AG09309 (cell line): ENCODE measurements at regions not wholly inside any gene's neighbourhood (a gene's known extent, or its start where the extent isn't known, plus 50 kb on each side); places are given as distances from the start of the nearest gene placed in this dataset.
"Not testable (repeated sequence)": the region's sequence is repeated elsewhere in the genome, so short reads cannot be mapped to it uniquely, and the experiment has no call there.

Experiments
- DNase-seq: peaks from one replicate; pipeline ENCODE4 v3.0.0-alpha.2; 2010; ENCODE audit warnings: low read depth
- H3K4me3 ChIP-seq: 2 replicates; pipeline ENCODE4 v1.5.1; 2011; ENCODE audit warnings: mild to moderate bottlenecking, low read depth, low read length, moderate library complexity; ENCODE audit not compliant: control insufficient read depth
- CTCF ChIP-seq: IDR thresholded peaks from 2 replicates; pipeline ENCODE4 v1.5.1; 2011; ENCODE audit warnings: mild to moderate bottlenecking, low read depth, low read length, inconsistent platforms; ENCODE audit not compliant: insufficient read depth, control insufficient read depth; ENCODE audit errors: missing control alignments

DNA sequence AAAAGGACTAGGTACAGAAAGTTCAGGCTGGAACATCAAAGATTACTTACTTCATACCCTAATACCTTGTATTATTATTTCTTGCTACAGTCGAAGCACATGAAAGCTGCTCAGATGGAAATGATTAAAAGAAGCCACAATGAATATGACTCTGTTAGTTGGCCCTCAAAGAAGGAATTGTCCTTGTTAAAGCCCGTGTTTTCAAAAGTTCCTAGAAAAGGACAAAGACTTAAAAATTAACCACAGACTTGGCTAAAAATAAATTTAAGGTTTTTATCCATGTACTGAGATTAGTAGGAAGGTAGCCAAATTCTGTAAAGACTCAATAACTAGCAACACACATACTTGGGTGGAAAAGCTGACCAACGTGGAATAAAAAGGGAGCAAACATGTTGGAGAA is 251.0 kb upstream of the RARB start:
- no peak for TF ChIP-seq CTCF
- peak; percentile 3 for DNase-seq

GRCh38 chr3:25178672-25179071 is 249.4 kb upstream of the RARB start:
- no peak for DNase-seq
- H3K4me3 ChIP-seq, result no peak overlapping the region
- no peak for TF ChIP-seq CTCF

More for the DNA sequence above, 251.0 kb upstream of the RARB start:
- H3K4me3 ChIP-seq, result no peak overlapping the region

DNA sequence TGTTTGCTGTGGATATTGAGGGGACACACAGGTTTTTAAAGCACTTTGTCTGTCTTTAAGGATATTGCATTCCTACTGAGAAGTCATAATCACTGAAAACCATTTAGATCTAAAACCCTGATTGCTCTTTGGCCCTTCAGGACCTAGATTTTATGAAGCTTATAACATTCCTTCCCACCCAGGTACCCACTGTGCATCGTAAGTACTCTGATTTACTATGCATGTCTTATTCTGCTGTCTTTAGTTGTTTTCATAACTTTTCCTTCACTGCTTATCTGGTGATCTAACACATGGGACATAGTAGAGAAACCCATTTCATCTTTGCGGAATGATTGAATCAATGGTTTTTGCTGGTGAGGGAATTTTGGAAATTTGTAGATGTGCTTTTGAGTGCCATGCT is 247.0 kb upstream of the RARB start:
- DNase-seq, result no peak
- TF ChIP-seq CTCF, result no peak
- no peak overlapping the region for H3K4me3 ChIP-seq

DNA sequence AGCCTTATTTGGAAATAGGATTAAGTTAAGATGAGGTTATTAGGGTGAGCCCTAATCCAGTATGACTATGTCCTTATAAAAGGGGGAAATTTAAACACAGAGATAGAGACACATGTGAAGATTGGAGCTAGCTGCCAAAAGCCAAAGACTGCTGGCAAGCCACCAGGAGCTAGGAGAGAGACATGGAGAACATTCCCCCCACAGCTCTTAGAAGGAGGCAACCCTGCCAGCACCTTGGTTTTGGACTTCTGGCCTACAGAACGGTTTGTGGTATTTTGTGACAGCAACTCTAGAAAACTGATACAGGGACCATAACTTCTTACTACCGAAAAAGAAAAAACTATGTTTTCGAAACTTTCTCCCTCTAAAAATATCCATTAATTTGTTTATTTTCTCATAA is 245.3 kb upstream of the RARB start:
- no peak for TF ChIP-seq CTCF
- no peak for DNase-seq
- H3K4me3 ChIP-seq, result no peak overlapping the region

DNA sequence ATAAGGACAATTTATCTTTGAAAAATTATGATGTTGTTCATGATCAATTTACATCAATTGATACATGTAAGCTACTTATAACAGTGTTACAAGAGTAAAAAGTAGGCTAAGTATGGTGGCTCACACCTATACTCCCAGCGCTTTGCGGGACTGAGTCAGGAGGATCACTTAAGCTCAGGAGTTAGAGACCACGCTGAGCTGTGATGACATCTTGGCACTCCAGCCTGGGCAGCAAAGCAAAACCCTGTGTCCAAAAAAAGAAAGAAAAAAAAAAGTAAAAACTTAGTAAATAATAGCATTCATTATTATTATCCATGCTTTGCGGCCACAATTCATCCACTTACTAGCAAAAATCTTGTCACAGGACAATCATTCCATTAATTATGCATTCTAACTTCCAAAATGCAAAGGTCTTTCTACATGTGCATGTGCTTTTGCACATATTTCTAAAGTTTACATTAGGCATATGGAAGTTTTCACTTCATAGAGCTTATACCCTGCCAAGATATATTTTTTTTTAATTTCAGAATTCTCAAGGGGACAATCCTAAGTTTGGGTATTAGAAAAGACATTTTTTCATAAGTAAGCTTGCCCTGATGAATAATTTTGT is 243.3 kb upstream of the RARB start:
- no peak overlapping the region for H3K4me3 ChIP-seq
- DNase-seq, result no peak
- TF ChIP-seq CTCF, result no peak

- no peak for DNase-seq
- TF ChIP-seq CTCF, result no peak
- no peak overlapping the region for H3K4me3 ChIP-seq
These were observed 236.4 kb upstream of the RARB start for GRCh38 chr3:25191673-25192072.

DNA sequence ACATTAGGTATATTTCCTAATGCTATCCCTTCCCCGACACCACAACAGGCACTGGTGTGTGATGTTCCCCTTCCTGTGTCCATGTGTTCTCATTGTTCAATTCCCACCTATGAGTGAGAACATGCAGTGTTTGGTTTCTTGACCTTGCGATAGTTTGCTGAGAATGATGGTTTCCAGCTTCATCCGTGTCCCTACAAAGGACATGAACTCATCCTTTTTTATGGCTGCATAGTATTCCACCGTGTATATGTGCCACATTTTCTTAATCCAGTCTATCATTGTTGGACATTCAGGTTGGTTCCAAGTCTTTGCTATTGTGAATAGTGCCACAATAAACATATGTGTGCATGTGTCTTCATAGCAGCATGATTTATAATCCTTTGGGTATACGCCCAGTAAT is 228.5 kb upstream of the RARB start:
- not testable (repeated sequence) for DNase-seq, H3K4me3 ChIP-seq
